Sigmoid colon (tissue), 4 donors: ENCODE measurements at regions not wholly inside any gene's neighbourhood (a gene's known extent, or its start where the extent isn't known, plus 50 kb on each side); places are given as distances from the start of the nearest gene placed in this dataset.

Experiments used
- CTCF ChIP-seq, 4 experiments: fragments of 450-650 bp in 3 of 4; fragments of 200-600 bp in 1 of 4; IDR thresholded peaks; one replicate each; pipeline ENCODE4 v1.5.1; 2016 to 2019; ENCODE audit warnings: antibody characterized with exemption in 4 of 4, mild to moderate bottlenecking in 3 of 4, moderate library complexity in 2 of 4
- EP300 ChIP-seq, 4 donors: sonication (generic); formaldehyde crosslinking; IDR thresholded peaks; one replicate each; pipeline ENCODE4 v1.6.1; 2017; ENCODE audit warnings: antibody characterized with exemption in 4 of 4
- POLR2A ChIP-seq, 2 donors: fragments of 450-650 bp; IDR thresholded peaks; one replicate each; pipeline ENCODE4 v1.6.1; 2016; ENCODE audit warnings: antibody characterized with exemption in 2 of 2, mild to moderate bottlenecking in 2 of 2, moderate library complexity in 2 of 2
- POLR2AphosphoS5 ChIP-seq, 4 donors: sonication (generic); formaldehyde crosslinking; IDR thresholded peaks; one replicate each; pipeline ENCODE4 v1.6.1; 2017; ENCODE audit warnings: antibody characterized with exemption in 4 of 4

- TF ChIP-seq CTCF (IDR thresholded peaks at IDR 0.05) (no peak), POLR2AphosphoS5 (IDR thresholded peaks at IDR 0.05) (no peak), POLR2A (IDR thresholded peaks at IDR 0.05) (no peak), EP300 (IDR thresholded peaks at IDR 0.05) (no peak)
Observed at GRCh38 chr9:12544700-12545099, 148.5 kb upstream of the TYRP1 start.
